GM12874 (cell line): ENCODE measurements at regions not wholly inside any gene's neighbourhood (a gene's known extent, or its start where the extent isn't known, plus 50 kb on each side); places are given as distances from the start of the nearest gene placed in this dataset.

ENCODE experiments used
- CTCF ChIP-seq: IDR thresholded peaks from 2 replicates; pipeline ENCODE4 v1.5.1; 2011; ENCODE audit warnings: low read depth, mild to moderate bottlenecking, control low read depth, low read length, moderate library complexity; ENCODE audit not compliant: insufficient read depth

- TF ChIP-seq CTCF, result no peak
These were observed 83.1 kb upstream of the ENPP6 start for GRCh38 chr4:184300816-184301215.

- no peak for TF ChIP-seq CTCF
These were observed 80.6 kb upstream of the ENPP6 start for GRCh38 chr4:184298254-184298653.

- no peak for TF ChIP-seq CTCF
These were observed 77.5 kb upstream of the ENPP6 start for GRCh38 chr4:184295206-184295605.

- no peak for TF ChIP-seq CTCF
These were observed 77.0 kb upstream of the ENPP6 start for GRCh38 chr4:184294606-184295133.

- TF ChIP-seq CTCF, result no peak
These were observed 75.9 kb upstream of the ENPP6 start for GRCh38 chr4:184293552-184293951.

- TF ChIP-seq CTCF, result no peak
These were observed 75.2 kb upstream of the ENPP6 start for GRCh38 chr4:184292877-184293276.

- TF ChIP-seq CTCF, result no peak
These were observed 74.8 kb upstream of the ENPP6 start for GRCh38 chr4:184292465-184292867.

GRCh38 chr4:184289179-184289535 lies 71.5 kb upstream of the ENPP6 start:
- TF ChIP-seq CTCF, result no peak
